HG03175 (cell line): ENCODE measurements at regions not wholly inside any gene's neighbourhood (a gene's known extent, or its start where the extent isn't known, plus 50 kb on each side); places are given as distances from the start of the nearest gene placed in this dataset.

ENCODE experiments used
- ATAC-seq: cut with Tn5 transposase; IDR thresholded peaks from one replicate; pipeline ENCODE4 v1.9.1; 2021; ENCODE audit warnings: mild to moderate bottlenecking, moderate library complexity; ENCODE audit not compliant: unreplicated experiment

DNA sequence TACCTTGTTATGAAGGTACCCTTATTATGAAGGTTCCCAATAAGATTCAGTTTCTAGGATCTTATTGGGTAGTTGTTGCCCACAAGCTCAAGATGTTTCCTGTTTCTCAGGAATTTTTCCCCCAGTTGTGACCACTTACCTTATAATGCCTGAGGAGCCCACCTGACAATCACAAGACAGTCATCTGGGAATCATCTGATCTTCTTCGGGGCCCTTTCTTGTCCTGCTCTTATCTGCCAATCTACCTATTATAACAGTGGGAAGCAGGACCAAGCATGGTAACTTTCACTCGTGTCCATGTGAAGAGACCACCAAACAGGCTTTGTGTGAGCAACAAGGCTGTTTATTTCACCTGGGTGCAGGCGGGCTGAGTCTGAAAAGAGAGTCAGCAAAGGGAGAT lies 825.5 kb downstream of the BCL11B start:
- no peak for ATAC-seq

DNA sequence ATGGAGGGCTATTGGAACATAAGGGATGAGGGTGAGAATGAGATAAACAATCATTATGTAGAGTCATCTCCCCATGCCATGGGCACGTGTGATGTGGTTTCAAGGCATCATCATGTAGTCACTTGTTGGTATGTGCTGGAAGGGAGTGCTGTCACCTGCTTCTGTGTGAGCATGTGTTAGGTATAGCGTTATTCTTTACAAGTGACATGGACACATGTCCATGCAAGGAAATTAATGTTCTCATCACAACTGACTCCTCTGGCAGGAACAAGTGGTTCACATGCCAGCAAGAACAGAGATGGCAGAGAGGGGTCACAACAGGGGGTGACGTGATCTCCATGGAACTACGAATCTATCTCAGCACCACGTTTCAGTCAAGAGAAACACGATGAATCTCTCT lies 815.8 kb downstream of the BCL11B start:
- ATAC-seq = no peak

DNA sequence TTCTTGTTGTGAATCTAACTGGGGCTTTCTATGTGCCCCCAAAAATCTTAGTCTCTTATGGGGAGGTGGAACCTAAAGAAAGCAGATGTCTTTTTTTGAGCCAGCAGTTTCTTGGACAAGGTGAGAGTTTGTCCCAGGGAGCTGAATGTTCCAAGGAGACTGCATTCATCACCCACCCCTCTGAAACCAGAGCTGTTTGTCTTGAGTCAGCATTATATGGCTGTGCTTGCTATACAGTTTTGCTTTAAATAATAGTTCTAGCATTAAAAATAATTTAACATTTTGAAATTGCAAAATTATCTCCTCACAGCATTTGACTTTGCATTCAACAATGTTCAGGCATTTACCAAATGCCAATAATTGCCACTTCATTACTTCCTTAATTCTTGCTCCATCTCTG lies 813.3 kb downstream of the BCL11B start:
- no peak for ATAC-seq

DNA sequence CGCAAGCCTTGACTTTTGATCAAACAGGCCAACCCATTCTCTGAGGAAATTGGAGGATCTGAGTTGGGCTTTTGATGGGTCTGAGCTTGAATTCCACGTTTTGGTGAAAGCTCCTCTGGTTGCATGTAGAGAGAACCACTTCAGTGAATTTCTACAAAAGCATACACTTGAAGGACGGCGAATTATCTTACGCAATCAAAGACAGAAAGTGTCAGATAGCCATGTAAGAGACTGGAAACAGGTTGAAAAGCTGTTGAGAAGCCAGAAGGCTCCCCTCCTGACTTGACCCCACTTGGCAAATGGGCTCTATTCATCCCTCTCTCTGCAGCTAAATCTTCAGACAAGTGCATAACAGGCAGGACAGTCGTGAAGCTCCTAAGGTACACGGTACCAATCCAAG lies 809.1 kb downstream of the BCL11B start:
- ATAC-seq = no peak

DNA sequence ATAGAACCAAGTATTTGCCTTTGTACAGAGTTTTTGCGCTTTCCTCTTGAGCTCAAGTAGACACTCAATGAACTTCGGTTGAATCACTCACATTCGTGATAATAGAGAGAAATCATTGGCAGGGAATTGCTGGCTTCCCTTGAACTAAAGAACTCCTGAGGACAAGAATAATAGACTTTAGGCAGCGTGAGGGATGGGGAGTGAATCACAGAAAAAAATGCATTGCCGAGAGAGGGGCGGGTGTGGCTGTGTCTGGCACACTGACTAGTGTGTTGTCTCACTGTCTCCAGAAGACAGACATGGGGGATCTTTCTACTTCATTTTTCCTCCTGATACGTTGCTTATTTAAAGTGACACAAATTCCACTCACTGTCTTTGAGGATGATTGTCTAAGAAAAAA lies 805.2 kb downstream of the BCL11B start:
- no peak for ATAC-seq

DNA sequence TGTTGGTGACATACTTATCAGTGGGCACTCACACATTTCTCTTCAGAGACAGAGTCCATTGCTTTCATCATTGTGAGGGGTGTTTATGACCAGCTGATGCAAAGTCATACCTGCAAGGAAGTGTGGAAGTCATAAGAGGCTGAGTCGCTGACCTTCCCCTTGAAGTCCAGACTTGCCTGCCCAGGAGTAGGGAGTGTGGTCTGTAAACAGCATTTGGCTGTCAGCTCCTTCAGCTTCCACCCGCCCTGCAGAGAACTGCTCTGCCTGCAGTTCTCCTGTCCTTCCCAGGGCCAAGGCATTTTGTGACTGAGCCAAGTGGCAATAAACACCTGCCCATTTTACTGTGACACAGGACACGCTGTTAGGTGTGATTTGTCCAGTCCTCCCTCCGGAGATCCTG lies 801.3 kb downstream of the BCL11B start:
- no peak for ATAC-seq

DNA sequence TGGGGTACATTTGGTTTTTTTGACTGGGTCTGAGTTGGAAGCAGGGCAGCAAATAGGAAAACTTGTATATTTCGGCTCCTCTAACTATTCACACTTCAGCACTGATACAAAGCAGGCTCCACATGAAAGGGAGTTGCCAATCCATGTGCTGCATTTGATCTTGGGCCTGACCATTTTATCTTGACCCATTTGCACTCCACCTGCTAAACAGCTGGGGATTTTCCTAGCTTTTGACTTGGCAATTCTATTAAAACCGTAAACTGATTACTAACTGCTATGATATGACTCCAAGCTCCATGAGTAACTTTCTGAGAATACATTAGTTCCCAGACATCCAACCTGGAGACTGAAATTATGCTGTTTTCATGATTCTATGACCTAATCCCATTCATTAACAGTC lies 797.1 kb downstream of the BCL11B start:
- ATAC-seq = no peak

DNA sequence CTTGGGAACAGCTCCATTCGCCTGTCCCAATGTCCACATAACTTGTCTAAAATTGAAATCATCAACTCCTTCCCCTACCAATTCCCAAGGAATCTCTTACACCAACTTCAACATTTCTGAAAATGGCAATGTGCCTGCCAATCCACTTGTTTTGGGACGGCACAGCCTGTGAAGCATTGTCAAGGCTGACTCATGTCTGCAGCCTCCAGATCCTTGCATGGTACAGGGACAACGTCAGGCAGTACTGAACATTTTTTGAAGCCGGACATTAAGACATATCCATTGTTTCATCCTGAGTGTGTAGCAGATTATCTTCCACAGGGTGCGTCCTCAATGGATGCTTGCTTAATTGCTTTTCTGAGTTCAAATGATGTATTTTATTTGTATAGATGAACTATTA lies 794.1 kb downstream of the BCL11B start:
- no peak for ATAC-seq

DNA sequence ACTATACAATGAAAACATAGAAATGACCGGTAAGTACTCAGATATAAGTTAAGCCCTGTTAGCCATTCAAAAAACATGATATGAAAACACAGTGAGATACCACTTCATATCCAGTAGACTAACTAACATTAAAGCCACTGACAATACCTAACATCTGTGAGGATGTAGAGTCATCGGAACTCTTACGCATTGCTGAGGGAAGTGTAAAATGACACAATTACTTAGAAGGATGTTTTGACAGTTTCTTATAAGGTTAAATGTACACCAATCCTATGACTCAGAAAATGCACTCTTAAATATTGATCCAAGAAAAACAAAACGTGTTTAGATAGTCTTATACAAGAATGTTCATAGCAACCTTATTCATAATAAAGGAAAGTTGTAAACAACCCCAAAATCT lies 782.9 kb downstream of the BCL11B start:
- no peak for ATAC-seq

DNA sequence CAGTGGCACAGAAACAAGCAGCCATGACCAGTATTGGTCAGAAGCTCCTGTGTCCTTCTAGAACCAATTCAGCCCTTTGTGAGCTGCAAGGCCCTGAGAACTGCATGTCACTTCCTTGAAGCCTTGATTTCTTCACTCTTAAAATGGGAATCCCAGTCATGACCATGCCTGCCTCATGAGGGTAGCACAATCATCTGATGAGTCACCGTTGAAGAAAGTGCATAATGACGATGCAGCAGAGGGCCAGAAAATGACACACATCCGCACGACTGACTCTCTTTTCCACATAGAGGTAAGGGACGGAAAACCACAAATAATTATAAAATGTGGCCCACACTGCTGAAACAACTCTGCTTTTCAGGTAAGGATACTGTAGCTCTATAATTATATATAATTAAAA lies 777.4 kb downstream of the BCL11B start:
- ATAC-seq = no peak

DNA sequence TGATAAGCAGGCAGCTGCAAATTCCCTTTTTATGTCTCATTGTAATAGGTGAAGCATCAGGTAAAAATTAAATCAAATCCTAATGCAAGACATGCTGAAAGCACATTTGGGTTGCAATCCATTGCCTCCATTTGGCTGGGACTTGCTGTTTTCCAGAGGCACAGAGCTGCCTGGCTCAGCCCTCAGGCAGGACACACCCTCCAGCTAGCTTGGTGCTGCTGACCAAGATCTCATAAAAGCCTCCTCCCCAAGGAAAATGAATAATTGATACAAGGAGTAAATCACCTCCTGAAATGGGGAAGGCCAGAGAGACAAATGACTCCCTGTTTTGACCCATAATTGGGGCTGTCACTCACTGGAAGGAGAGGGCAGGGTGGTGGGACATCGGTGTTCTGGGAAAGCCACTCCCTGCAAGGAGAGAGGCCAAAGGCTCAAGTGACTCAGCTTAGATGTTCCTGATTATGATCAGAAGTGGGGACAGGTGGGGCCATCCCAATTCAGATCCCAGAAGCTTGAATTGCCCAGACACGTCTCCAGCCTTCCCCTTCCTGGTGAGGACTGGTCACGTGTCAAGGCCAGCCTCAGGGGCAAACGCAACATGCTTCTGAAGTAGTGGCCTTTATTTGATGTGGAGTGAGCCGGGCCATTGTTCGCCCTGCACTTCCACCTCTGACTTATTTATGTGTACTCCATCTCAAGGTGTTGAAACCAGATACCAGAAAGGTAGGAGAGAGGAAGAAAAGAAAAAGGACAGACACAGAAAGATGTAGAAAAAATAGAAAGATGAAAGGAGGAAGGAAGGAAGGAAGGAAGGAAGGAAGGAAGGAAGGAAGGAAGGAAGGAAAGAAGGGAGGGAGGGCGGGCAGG lies 773.7 kb downstream of the BCL11B start:
- ATAC-seq = no peak

DNA sequence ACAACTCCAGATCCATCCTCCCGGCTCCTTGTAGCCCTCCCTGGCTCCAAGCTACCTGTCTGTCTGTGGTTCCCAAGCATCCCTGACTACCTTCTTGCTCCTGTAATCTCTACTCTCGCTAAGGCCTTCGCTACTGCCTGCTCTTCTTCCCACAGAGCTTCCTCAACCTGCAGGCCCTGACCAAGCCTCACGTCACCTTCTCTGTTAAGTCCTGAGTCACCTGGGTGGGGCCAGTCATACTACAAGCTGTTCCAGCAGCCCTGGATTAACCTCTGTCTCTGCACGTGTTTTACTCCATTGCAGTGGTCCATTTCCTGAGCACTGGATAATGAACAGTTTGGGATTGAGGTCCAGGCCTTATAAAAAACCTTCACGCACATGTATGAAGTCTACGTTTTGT lies 770.7 kb downstream of the BCL11B start:
- no peak for ATAC-seq

DNA sequence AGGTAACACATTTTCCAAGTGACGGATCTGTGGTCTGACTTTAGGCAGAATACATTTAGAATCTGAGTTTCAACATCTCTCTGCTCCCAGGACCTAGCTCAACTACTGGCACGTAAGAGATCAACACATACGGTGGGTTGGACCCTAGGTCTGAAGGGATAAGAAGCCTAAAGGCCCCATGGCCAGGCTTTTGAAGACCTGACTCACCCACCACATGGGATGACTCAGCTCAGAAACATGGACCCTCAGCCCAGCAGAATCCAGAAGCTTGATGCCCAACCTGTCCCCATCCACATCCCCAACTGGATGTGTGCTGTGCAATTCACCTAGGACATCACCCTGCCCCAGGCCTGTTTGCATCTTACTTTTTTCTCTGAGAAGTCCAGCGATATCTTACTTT lies 770.2 kb downstream of the BCL11B start:
- ATAC-seq = no peak

DNA sequence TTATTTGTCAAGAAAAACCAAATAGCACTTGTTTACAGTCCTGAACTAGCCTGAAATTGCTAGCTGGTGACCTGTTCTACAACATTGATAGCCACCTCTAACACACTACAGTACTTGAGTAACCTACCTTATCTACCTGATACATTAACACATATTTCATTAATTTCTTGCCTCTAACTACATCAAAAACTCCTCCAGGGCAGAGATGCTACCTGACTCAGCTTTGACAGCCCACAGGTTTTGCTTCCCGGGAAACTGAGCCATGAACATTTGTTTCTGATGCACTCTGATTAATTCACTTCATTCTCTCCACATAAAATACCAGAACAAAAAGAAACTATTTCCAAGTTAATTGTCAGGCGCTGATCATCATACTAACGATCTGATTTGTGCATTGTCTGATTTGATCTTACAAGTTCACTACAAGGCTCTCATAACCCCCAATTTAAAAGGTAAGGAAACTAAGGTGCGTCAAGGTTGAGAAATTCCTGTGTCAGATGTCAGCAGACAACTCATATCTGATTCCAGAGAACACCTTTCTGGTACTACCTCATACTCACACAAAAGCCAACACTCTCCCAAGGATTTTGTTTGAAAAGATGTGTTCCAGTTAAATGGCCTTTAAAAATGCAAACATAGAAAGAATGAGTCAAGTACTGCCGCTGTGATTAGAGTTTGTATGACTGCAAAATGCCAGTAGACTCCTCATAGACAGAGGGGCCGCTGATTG lies 768.7 kb downstream of the BCL11B start:
- no peak for ATAC-seq

DNA sequence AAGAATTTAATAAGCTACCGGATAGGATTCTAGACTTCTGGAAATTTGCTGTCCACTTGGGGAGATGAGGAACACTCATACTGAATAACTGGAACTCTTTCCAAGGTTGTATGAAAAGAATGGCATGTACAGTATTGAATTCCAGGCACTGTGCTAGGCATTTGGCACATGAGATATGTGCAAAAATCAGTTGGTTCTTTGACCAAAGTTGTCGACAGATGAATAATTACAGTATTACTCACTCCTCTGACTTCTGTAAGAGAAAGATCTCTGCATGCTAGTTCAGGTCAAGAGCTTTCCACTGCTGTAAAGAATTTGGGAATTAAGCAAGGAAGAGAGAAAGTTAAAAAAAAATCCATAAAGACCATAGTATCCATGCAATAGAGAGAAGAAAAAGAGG lies 764.7 kb downstream of the BCL11B start:
- no peak for ATAC-seq

DNA sequence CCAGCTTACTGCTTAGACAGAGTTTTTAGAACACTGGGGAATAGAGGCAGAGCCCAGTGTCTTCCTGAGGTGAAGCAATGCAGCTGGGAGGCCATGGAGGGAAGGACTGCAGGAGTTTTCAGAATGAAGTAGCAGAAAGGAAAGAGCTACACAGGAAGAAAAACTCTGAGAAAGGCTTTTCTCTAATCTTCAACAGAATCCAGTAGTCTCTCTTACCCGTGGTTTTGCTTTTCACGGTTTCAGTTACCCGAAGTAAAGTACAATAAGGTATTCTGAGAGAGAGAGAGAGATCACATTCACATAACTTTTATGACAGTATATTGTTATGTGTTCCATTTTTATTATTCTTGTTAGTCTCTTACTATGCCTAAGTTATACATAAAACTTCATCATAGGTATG lies 761.6 kb downstream of the BCL11B start:
- ATAC-seq = no peak

DNA sequence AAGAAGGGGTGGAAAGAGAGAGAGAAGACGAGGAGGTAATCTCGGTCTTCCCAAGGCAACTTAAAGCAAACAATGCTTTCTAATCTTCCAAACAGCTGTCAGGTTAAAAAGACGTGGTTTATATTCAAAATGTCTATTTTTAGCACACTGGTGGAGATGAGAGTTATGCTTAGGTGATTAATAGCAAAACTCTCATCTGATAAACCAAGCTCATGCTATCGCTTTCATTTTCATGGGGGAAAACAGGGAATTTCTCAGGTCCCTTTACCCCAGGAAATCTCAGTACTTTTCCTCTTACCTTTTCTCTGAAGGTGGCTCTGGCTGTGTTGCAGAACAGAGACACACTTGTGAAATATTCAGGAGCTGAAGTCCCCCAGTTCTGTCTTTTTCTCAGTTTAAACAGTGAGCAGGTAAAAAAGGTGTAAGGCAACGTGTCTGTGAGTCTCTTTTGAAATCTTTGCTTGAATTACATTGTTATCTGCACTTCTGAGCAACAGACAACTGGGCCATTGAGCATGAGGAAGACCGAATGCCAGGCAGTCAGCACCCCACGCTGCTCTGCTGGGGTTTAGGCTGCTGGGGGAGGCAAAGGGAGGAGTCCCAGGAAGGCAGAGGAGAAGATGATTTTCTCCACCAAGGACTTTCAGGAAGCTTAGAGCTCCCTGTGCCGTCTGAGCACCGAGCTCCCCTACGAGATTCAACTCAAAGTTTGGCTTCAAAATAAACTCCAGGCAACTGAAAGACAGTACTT lies 759.3 kb downstream of the BCL11B start:
- no peak for ATAC-seq

DNA sequence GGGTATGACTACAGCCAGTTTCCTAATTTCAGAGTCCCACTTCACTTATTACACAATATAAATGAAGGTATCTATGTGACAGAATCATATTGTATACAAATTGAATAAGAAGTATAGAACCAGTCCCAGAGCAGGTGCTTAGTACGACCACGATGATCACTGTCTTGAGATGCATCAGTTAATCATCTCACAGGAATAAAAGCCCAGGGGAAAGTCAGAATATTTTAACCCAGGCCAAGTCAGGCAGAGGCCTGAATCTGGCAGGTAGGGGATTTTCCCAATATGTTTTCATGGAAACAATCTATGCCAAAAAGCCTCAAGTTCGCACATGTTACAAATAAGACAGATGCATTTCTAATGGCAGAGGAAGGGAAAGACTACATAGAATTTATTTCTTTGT lies 758.4 kb downstream of the BCL11B start:
- ATAC-seq = no peak

DNA sequence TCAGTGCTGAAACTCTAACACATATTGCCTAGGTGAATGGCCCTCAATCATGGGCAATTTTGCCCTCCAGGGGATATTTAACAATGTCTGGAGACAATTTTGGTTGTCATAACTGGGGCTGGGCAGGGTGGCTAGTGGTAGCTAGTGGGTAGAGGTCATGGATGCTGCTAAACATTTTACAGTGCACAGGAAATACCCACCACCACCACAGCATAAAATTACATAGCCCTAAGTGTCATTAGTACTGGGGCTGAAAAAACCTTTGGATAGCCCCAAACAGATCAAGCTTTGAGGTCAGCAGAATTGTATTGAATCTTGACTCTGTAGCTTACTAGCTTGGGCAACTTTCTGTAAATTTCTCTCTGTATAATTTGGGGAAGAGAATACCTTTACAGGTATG lies 758.0 kb downstream of the BCL11B start:
- no peak for ATAC-seq

DNA sequence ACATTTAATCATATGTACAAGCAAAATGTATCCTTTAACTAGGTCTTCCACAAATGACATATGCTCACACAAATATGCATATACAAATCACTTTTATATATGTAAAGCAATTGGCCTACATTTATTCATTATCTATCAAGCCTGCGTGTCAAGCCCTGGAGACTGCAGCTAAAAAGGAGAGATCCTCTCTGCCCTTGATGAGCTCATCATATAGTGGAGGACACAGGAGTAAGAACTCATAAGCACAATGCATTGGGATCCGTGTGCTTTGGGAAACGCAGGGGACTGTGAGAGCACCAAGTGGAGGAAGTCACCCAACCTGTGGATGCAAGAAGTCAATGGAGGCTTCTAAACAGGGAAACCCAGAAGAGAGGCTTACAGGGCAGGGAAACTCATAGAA lies 735.7 kb downstream of the BCL11B start:
- ATAC-seq = no peak

DNA sequence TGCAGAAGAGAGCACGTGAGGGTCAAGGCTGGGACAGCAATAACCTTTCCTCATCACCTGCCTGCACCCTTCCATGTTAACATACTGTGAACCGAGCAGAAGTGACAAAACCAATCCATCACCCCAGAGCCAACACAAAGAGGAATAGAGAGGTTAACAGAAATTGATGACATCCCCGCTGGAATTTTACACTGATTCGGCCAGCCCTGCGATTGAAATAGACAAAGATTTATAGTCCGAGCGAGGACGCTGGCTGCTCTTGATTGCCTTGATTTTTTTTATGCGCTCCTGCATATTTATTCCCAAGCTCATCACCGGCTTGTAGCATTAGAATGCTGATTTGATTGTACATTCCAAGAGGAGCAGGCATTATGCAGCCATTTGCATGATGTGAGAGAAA lies 729.7 kb downstream of the BCL11B start:
- ATAC-seq = no peak

DNA sequence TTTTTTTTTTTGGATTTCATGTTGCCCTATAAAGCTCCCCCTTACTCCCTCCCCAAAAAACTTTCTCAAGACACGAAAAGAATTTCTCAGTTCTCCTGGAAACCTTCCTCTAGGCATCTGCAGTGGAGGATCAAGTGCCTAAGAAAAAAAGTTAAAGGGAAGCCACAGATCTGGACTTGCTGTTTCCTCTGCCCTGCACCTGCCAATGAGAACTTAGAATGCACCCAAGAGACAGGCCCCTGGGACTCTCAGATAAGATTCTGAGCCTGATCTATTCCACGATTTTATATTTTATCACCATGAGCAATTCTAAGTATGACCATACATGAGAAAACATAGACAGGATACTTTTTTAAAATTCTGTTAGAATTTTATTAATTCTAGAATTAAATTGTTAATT lies 728.9 kb downstream of the BCL11B start:
- ATAC-seq = no peak
